Breast epithelium (tissue), 3 donors: ENCODE measurements at regions not wholly inside any gene's neighbourhood (a gene's known extent, or its start where the extent isn't known, plus 50 kb on each side); places are given as distances from the start of the nearest gene placed in this dataset.

Experiments used
- CTCF ChIP-seq, 3 donors: fragments of 450-650 bp; IDR thresholded peaks; one replicate each; pipeline ENCODE4 v1.5.1; 2016 to 2017; ENCODE audit warnings: antibody characterized with exemption in 3 of 3, mild to moderate bottlenecking in 3 of 3, moderate library complexity in 3 of 3
- POLR2AphosphoS5 ChIP-seq, 3 donors: sonication (generic); formaldehyde crosslinking; IDR thresholded peaks; one replicate each; pipeline ENCODE4 v1.6.1; 2017; ENCODE audit warnings: antibody characterized with exemption in 3 of 3

- TF ChIP-seq CTCF (IDR thresholded peaks at IDR 0.05) (no peak), POLR2AphosphoS5 (IDR thresholded peaks at IDR 0.05) (no peak)
Measured at GRCh38 chr4:115883847-115884246, 770.4 kb upstream of the NDST4 start.
